ENCODE measurements at regions not wholly inside any gene's neighbourhood (a gene's known extent, or its start where the extent isn't known, plus 50 kb on each side); places are given as distances from the start of the nearest gene placed in this dataset.

DNA sequence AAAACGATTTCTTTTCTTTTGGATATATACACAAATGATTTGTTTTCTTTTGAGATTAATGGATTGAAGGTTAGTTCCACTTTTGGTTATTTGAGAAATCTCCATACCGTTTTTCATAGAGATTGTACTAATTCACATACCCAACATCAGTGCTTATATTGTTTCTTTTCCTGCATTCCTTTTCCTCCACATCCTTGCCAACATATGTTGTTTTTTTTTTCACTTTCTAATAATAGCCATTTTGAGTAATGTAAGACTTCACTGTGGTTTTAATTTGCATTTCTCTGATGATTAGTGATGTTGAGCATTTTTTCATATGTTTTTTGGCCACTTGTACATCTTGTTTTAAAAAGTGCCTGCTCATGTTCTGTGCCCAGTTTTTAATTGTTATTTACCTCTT lies 846.4 kb upstream of the EYS start:
- no peak for TF ChIP-seq NANOG (IDR thresholded peaks at IDR 0.05; ENCODE audit: insufficient read depth, low read depth, low read length, poor library complexity, severe bottlenecking)
- TF ChIP-seq TAF1 (IDR thresholded peaks at IDR 0.05; ENCODE audit: low read depth, low read length), result no peak
- TF ChIP-seq JUND (IDR thresholded peaks at IDR 0.05; ENCODE audit: low read length), result no peak
- TF ChIP-seq, protein P1, sequence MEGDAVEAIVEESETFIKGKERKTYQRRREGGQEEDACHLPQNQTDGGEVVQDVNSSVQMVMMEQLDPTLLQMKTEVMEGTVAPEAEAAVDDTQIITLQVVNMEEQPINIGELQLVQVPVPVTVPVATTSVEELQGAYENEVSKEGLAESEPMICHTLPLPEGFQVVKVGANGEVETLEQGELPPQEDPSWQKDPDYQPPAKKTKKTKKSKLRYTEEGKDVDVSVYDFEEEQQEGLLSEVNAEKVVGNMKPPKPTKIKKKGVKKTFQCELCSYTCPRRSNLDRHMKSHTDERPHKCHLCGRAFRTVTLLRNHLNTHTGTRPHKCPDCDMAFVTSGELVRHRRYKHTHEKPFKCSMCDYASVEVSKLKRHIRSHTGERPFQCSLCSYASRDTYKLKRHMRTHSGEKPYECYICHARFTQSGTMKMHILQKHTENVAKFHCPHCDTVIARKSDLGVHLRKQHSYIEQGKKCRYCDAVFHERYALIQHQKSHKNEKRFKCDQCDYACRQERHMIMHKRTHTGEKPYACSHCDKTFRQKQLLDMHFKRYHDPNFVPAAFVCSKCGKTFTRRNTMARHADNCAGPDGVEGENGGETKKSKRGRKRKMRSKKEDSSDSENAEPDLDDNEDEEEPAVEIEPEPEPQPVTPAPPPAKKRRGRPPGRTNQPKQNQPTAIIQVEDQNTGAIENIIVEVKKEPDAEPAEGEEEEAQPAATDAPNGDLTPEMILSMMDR (IDR thresholded peaks at IDR 0.05; ENCODE audit: control extremely low read depth in 1 of 3, insufficient read depth in 1 of 3, low read depth in 1 of 3, low read length in 3 of 3), result no peak
- TF ChIP-seq RBBP5 (IDR thresholded peaks at IDR 0.05; ENCODE audit: borderline replicate concordance, low read depth, low read length), result no peak
- no peak for TF ChIP-seq CEBPB (IDR thresholded peaks at IDR 0.05; ENCODE audit: low read depth, low read length)
- no peak for TF ChIP-seq SIN3A (conservative IDR thresholded peaks at IDR 0.05 in 1 of 2, IDR thresholded peaks at IDR 0.05 in 1 of 2; ENCODE audit: low read depth in 1 of 2, low read length in 2 of 2)
- TF ChIP-seq CHD2 (IDR thresholded peaks at IDR 0.05; ENCODE audit: low read length), result no peak
- no peak for TF ChIP-seq BRCA1 (IDR thresholded peaks at IDR 0.05; ENCODE audit: low read depth, low read length)
- TF ChIP-seq POLR2AphosphoS5 (IDR thresholded peaks at IDR 0.05; ENCODE audit: low read depth, low read length), result no peak
- no peak for TF ChIP-seq SAP30 (IDR thresholded peaks at IDR 0.05; ENCODE audit: insufficient read depth, insufficient replicate concordance, low read length)

All from H1 (cell line).